ENCODE measurements at regions not wholly inside any gene's neighbourhood (a gene's known extent, or its start where the extent isn't known, plus 50 kb on each side); places are given as distances from the start of the nearest gene placed in this dataset.

- intact Hi-C loops (cut with DNase I; ENCODE audit: low total_unique reads), result no loop called here
- Histone ChIP-seq H3K27me3 (no peaks in the 10 kb centered on the region), H3K4me1 (no peaks in the 10 kb centered on the region), H3K36me3 (no peaks in the 10 kb centered on the region), H3K9me3 (no peaks in the 10 kb centered on the region), H3K27ac (no peak overlapping the region), H3K4me3 (no peak overlapping the region)
- DNase-seq, result no peak
- TF ChIP-seq POLR2A (IDR thresholded peaks at IDR 0.05) (no peak), CTCF (IDR thresholded peaks at IDR 0.05) (no peak)
Observed at GRCh38 chr2:76678383-76679024, 843.7 kb downstream of the LRRTM4 start.

GRCh38 chr2:76675212-76675611, 847.0 kb downstream of the LRRTM4 start:
- Histone ChIP-seq H3K4me3 (no peak overlapping the region), H3K27me3 (no peaks in the 10 kb centered on the region), H3K36me3 (no peaks in the 10 kb centered on the region), H3K4me1 (no peaks in the 10 kb centered on the region), H3K27ac (no peak overlapping the region), H3K9me3 (no peaks in the 10 kb centered on the region)
- intact Hi-C loops (cut with DNase I; ENCODE audit: low total_unique reads), result no loop called here
- DNase-seq, result no peak
- TF ChIP-seq CTCF (IDR thresholded peaks at IDR 0.05) (no peak), POLR2A (IDR thresholded peaks at IDR 0.05) (no peak)

GRCh38 chr2:76672798-76673197, 849.4 kb downstream of the LRRTM4 start:
- DNase-seq, result no peak
- Histone ChIP-seq H3K27ac (no peak overlapping the region), H3K4me1 (no peaks in the 10 kb centered on the region), H3K27me3 (no peaks in the 10 kb centered on the region), H3K4me3 (no peak overlapping the region), H3K36me3 (no peaks in the 10 kb centered on the region), H3K9me3 (no peaks in the 10 kb centered on the region)
- no peak for TF ChIP-seq POLR2A (IDR thresholded peaks at IDR 0.05)
- no peak for TF ChIP-seq CTCF (IDR thresholded peaks at IDR 0.05)
- intact Hi-C loops (cut with DNase I; ENCODE audit: low total_unique reads), result no loop called here

- DNase-seq, result no peak
- H3K27me3 ChIP-seq, result no peaks in the 10 kb centered on the region
- no peaks in the 10 kb centered on the region for H3K4me1 ChIP-seq
- no peak overlapping the region for H3K27ac ChIP-seq
- H3K36me3 ChIP-seq, result no peaks in the 10 kb centered on the region
- H3K4me3 ChIP-seq, result no peak overlapping the region
- H3K9me3 ChIP-seq, result no peaks in the 10 kb centered on the region
- intact Hi-C loops (cut with DNase I; ENCODE audit: low total_unique reads), result no loop called here
- no peak for TF ChIP-seq POLR2A (IDR thresholded peaks at IDR 0.05)
- no peak for TF ChIP-seq CTCF (IDR thresholded peaks at IDR 0.05)
Observed at GRCh38 chr2:76669966-76670465, 852.2 kb downstream of the LRRTM4 start.

GRCh38 chr2:76668279-76668678, 853.9 kb downstream of the LRRTM4 start:
- DNase-seq, result no peak
- no peak overlapping the region for H3K27ac ChIP-seq
- no peaks in the 10 kb centered on the region for H3K27me3 ChIP-seq
- intact Hi-C loops (cut with DNase I; ENCODE audit: low total_unique reads), result no loop called here
- H3K4me3 ChIP-seq, result no peak overlapping the region
- H3K4me1 ChIP-seq, result no peaks in the 10 kb centered on the region
- H3K9me3 ChIP-seq, result no peaks in the 10 kb centered on the region
- no peaks in the 10 kb centered on the region for H3K36me3 ChIP-seq
- TF ChIP-seq POLR2A (IDR thresholded peaks at IDR 0.05) (no peak), CTCF (IDR thresholded peaks at IDR 0.05) (no peak)

All from uterus (tissue), 3 donors.